ENCODE measurements at regions not wholly inside any gene's neighbourhood (a gene's known extent, or its start where the extent isn't known, plus 50 kb on each side); places are given as distances from the start of the nearest gene placed in this dataset.
"Not testable (repeated sequence)": the region's sequence is repeated elsewhere in the genome, so short reads cannot be mapped to it uniquely, and the experiment has no call there.

- no peak for DNase-seq (ENCODE audit: low spot score)
These were observed 591.4 kb downstream of the CD109 start for GRCh38 chr6:74287441-74287840.

- no peak for DNase-seq (ENCODE audit: low spot score)
These were observed 588.3 kb downstream of the CD109 start for GRCh38 chr6:74284284-74284683.

- DNase-seq (ENCODE audit: low spot score), result no peak
These were observed 587.5 kb downstream of the CD109 start for GRCh38 chr6:74283532-74283931.

- DNase-seq (ENCODE audit: low spot score), result no peak
These were observed 586.2 kb downstream of the CD109 start for GRCh38 chr6:74282143-74282689.

GRCh38 chr6:74280130-74280692, 584.2 kb downstream of the CD109 start:
- peak; percentile 60 for DNase-seq (ENCODE audit: low spot score)

- DNase-seq (ENCODE audit: low spot score), result peak; percentile 27
These were observed 581.8 kb downstream of the CD109 start for GRCh38 chr6:74277777-74278186.

GRCh38 chr6:74273541-74273940, 577.5 kb downstream of the CD109 start:
- DNase-seq (ENCODE audit: low spot score), result no peak

- no peak for DNase-seq (ENCODE audit: low spot score)
These were observed 573.5 kb downstream of the CD109 start for GRCh38 chr6:74269600-74269858.

- no peak for DNase-seq (ENCODE audit: low spot score)
These were observed 573.0 kb downstream of the CD109 start for GRCh38 chr6:74268815-74269599.

- DNase-seq (ENCODE audit: low spot score), result no peak
These were observed 564.0 kb downstream of the CD109 start for GRCh38 chr6:74259981-74260380.

- DNase-seq (ENCODE audit: low spot score), result no peak
These were observed 560.8 kb downstream of the CD109 start for GRCh38 chr6:74256781-74257180.

- no peak for DNase-seq (ENCODE audit: low spot score)
These were observed 560.4 kb downstream of the CD109 start for GRCh38 chr6:74256381-74256780.

- DNase-seq (ENCODE audit: low spot score), result not testable (repeated sequence)
These were observed 559.0 kb downstream of the CD109 start for GRCh38 chr6:74255007-74255406.

GRCh38 chr6:74254147-74254546, 558.1 kb downstream of the CD109 start:
- DNase-seq (ENCODE audit: low spot score), result not testable (repeated sequence)

GRCh38 chr6:74253261-74253660, 557.3 kb downstream of the CD109 start:
- no peak for DNase-seq (ENCODE audit: low spot score)

GRCh38 chr6:74250161-74250818, 554.3 kb downstream of the CD109 start:
- no peak for DNase-seq (ENCODE audit: low spot score)

- no peak for DNase-seq (ENCODE audit: low spot score)
These were observed 553.7 kb downstream of the CD109 start for GRCh38 chr6:74249658-74250057.

GRCh38 chr6:74248966-74249365, 553.0 kb downstream of the CD109 start:
- no peak for DNase-seq (ENCODE audit: low spot score)

GRCh38 chr6:74222768-74223333, 526.8 kb downstream of the CD109 start:
- DNase-seq (ENCODE audit: low spot score), result no peak

GRCh38 chr6:74213995-74214394, 518.0 kb downstream of the CD109 start:
- no peak for DNase-seq (ENCODE audit: low spot score)

- DNase-seq (ENCODE audit: low spot score), result no peak
These were observed 512.2 kb downstream of the CD109 start for GRCh38 chr6:74208239-74208638.

- no peak for DNase-seq (ENCODE audit: low spot score)
These were observed 503.4 kb downstream of the CD109 start for GRCh38 chr6:74199215-74199915.

All from AG20443 (cell line).